ENCODE measurements at regions not wholly inside any gene's neighbourhood (a gene's known extent, or its start where the extent isn't known, plus 50 kb on each side); places are given as distances from the start of the nearest gene placed in this dataset.

GRCh38 chr20:39602649-39603048, 640.5 kb downstream of the DHX35 start:
- H3K4me1 ChIP-seq (ENCODE audit: control insufficient read depth, insufficient read depth, low read length), result no peaks in the 10 kb centered on the region
- H3K9me3 ChIP-seq (ENCODE audit: control insufficient read depth, insufficient read depth, low read length), result no peaks in the 10 kb centered on the region

GRCh38 chr20:39600871-39601270, 638.7 kb downstream of the DHX35 start:
- Histone ChIP-seq H3K9me3 (ENCODE audit: control insufficient read depth, insufficient read depth, low read length) (no peaks in the 10 kb centered on the region), H3K4me3 (ENCODE audit: low read depth, low read length) (no peak overlapping the region), H3K4me1 (ENCODE audit: control insufficient read depth, insufficient read depth, low read length) (no peaks in the 10 kb centered on the region), H3K27me3 (ENCODE audit: control insufficient read depth, insufficient read depth, low read length) (no peaks in the 10 kb centered on the region), H3K36me3 (ENCODE audit: control insufficient read depth, insufficient read depth, low read length) (no peaks in the 10 kb centered on the region), H3K9ac (ENCODE audit: low read depth, low read length) (no peak overlapping the region)

More at GRCh38 chr20:39602649-39603048, 640.5 kb downstream of the DHX35 start:
- H3K9ac ChIP-seq (ENCODE audit: low read depth, low read length), result no peak overlapping the region
- H3K4me3 ChIP-seq (ENCODE audit: low read depth, low read length), result no peak overlapping the region
- H3K36me3 ChIP-seq (ENCODE audit: control insufficient read depth, insufficient read depth, low read length), result no peaks in the 10 kb centered on the region
- H3K27me3 ChIP-seq (ENCODE audit: control insufficient read depth, insufficient read depth, low read length), result no peaks in the 10 kb centered on the region

DNA sequence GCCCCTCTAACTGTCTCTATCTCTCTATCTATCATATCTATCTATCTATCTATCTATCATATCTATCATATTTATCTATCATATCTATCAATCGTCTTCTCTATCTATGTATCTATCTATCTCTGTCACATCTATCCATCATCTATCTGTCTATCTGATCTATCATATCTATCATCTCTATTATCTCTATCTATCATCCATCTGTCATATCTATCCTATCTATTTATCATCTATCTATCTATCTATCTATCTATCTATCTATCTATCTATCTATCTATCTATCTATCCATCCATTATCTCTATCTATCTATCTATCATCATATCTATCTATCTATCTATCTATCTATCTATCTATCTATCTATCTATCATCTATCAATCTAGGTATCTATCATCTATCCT, 638.0 kb downstream of the DHX35 start:
- H3K9me3 ChIP-seq (ENCODE audit: control insufficient read depth, insufficient read depth, low read length), result no peaks in the 10 kb centered on the region
- no peaks in the 10 kb centered on the region for H3K36me3 ChIP-seq (ENCODE audit: control insufficient read depth, insufficient read depth, low read length)
- no peak overlapping the region for H3K9ac ChIP-seq (ENCODE audit: low read depth, low read length)
- no peaks in the 10 kb centered on the region for H3K4me1 ChIP-seq (ENCODE audit: control insufficient read depth, insufficient read depth, low read length)
- H3K27me3 ChIP-seq (ENCODE audit: control insufficient read depth, insufficient read depth, low read length), result no peaks in the 10 kb centered on the region
- no peak overlapping the region for H3K4me3 ChIP-seq (ENCODE audit: low read depth, low read length)

DNA sequence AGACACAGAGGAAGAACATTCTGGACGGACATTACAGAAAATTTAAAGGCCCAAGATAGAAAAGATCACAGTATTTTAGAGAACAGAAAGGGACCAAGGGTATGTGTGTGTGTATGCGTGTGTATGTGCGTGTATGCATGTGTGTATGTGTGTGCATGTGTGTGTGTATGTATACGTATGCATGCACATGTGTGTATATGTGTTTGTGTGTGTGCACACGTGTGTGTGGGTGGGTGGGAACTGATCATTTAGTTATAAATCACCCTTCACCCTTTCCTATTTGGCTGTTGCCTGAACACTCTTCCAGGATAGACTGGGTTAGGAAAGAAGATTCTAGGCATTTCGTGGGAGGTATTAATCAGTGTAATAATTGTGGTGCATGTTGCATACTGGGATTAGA, 634.4 kb downstream of the DHX35 start:
- Histone ChIP-seq H3K4me3 (ENCODE audit: low read depth, low read length) (no peak overlapping the region), H3K27me3 (ENCODE audit: control insufficient read depth, insufficient read depth, low read length) (no peaks in the 10 kb centered on the region), H3K4me1 (ENCODE audit: control insufficient read depth, insufficient read depth, low read length) (no peaks in the 10 kb centered on the region), H3K9me3 (ENCODE audit: control insufficient read depth, insufficient read depth, low read length) (no peaks in the 10 kb centered on the region), H3K36me3 (ENCODE audit: control insufficient read depth, insufficient read depth, low read length) (no peaks in the 10 kb centered on the region), H3K9ac (ENCODE audit: low read depth, low read length) (no peak overlapping the region)

DNA sequence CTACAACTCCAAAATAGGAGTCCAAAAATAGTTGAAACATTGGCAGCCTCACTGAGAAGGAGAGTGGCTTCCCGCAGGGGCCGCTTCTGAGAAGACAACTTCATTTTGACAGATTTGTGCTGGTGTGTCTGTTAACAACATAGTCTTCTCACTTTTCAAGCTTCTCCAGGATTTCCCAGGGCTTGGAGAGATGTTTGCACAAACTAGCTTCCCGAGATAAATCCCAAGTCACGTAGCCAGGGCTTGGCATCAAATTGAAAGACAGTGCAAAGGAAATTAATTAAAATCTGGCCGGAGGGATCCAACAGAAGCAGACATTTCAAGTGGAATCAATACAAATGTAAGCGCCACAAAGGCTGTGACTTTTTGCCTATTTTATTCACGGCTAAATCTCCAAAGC, 630.2 kb downstream of the DHX35 start:
- Histone ChIP-seq H3K36me3 (ENCODE audit: control insufficient read depth, insufficient read depth, low read length) (no peaks in the 10 kb centered on the region), H3K27me3 (ENCODE audit: control insufficient read depth, insufficient read depth, low read length) (no peaks in the 10 kb centered on the region), H3K9me3 (ENCODE audit: control insufficient read depth, insufficient read depth, low read length) (no peaks in the 10 kb centered on the region), H3K4me3 (ENCODE audit: low read depth, low read length) (no peak overlapping the region), H3K9ac (ENCODE audit: low read depth, low read length) (no peak overlapping the region), H3K4me1 (ENCODE audit: control insufficient read depth, insufficient read depth, low read length) (no peaks in the 10 kb centered on the region)

- Histone ChIP-seq H3K36me3 (ENCODE audit: control insufficient read depth, insufficient read depth, low read length) (no peaks in the 10 kb centered on the region), H3K27me3 (ENCODE audit: control insufficient read depth, insufficient read depth, low read length) (no peaks in the 10 kb centered on the region), H3K9me3 (ENCODE audit: control insufficient read depth, insufficient read depth, low read length) (no peaks in the 10 kb centered on the region), H3K9ac (ENCODE audit: low read depth, low read length) (no peak overlapping the region), H3K4me1 (ENCODE audit: control insufficient read depth, insufficient read depth, low read length) (no peaks in the 10 kb centered on the region), H3K4me3 (ENCODE audit: low read depth, low read length) (no peak overlapping the region)
Measured at GRCh38 chr20:39588148-39588757, 626.1 kb downstream of the DHX35 start.

- H3K27me3 ChIP-seq (ENCODE audit: control insufficient read depth, insufficient read depth, low read length), result no peaks in the 10 kb centered on the region
- no peaks in the 10 kb centered on the region for H3K4me1 ChIP-seq (ENCODE audit: control insufficient read depth, insufficient read depth, low read length)
- H3K4me3 ChIP-seq (ENCODE audit: low read depth, low read length), result no peak overlapping the region
- H3K9ac ChIP-seq (ENCODE audit: low read depth, low read length), result no peak overlapping the region
- H3K9me3 ChIP-seq (ENCODE audit: control insufficient read depth, insufficient read depth, low read length), result no peaks in the 10 kb centered on the region
- H3K36me3 ChIP-seq (ENCODE audit: control insufficient read depth, insufficient read depth, low read length), result no peaks in the 10 kb centered on the region
Measured at GRCh38 chr20:39581034-39581433, 618.9 kb downstream of the DHX35 start.

GRCh38 chr20:39576771-39577170, 614.6 kb downstream of the DHX35 start:
- Histone ChIP-seq H3K9me3 (ENCODE audit: control insufficient read depth, insufficient read depth, low read length) (no peaks in the 10 kb centered on the region), H3K9ac (ENCODE audit: low read depth, low read length) (no peak overlapping the region), H3K27me3 (ENCODE audit: control insufficient read depth, insufficient read depth, low read length) (no peaks in the 10 kb centered on the region), H3K4me3 (ENCODE audit: low read depth, low read length) (no peak overlapping the region), H3K36me3 (ENCODE audit: control insufficient read depth, insufficient read depth, low read length) (no peaks in the 10 kb centered on the region), H3K4me1 (ENCODE audit: control insufficient read depth, insufficient read depth, low read length) (no peaks in the 10 kb centered on the region)

DNA sequence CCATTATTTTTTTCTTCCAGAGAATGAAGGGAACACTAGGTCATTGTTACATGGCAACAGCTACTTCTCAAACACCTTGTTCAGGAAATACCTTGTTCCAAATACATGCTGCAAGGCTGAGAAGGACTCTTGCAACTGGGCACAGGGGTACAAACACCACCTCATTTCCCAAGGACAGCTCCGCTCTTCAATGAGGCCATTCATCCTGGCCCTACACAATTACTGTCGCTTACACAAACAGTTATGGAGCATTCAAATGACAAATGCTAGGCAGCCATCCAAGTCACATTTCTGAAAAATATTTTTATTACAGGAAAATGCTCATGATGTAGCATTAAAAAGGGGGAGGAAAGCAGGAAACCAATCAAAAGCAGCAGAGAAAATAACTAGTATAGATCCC, 611.9 kb downstream of the DHX35 start:
- Histone ChIP-seq H3K9ac (ENCODE audit: low read depth, low read length) (no peak overlapping the region), H3K27me3 (ENCODE audit: control insufficient read depth, insufficient read depth, low read length) (no peaks in the 10 kb centered on the region), H3K36me3 (ENCODE audit: control insufficient read depth, insufficient read depth, low read length) (no peaks in the 10 kb centered on the region), H3K4me1 (ENCODE audit: control insufficient read depth, insufficient read depth, low read length) (no peaks in the 10 kb centered on the region), H3K4me3 (ENCODE audit: low read depth, low read length) (no peak overlapping the region), H3K9me3 (ENCODE audit: control insufficient read depth, insufficient read depth, low read length) (no peaks in the 10 kb centered on the region)

DNA sequence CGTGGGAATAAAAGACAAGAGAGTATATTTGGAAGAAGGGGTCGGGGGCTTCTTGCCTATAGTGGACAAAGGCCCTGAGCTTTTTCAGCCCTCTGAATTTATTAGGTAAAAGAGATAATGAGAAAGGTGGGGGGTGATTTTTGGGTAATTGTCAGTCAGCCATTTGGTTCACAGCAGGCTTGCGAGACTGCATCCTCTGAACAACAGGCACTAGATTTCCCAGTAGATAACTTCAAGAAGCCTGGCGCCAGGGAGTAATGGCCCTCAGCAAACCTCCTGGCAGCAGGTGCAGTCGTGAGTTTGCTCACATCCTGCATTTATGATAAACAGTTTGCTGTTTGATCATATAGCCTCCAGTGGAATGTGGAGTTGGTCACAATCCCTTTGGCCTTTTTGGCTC, 609.0 kb downstream of the DHX35 start:
- H3K27me3 ChIP-seq (ENCODE audit: control insufficient read depth, insufficient read depth, low read length), result no peaks in the 10 kb centered on the region
- no peaks in the 10 kb centered on the region for H3K9me3 ChIP-seq (ENCODE audit: control insufficient read depth, insufficient read depth, low read length)
- H3K4me3 ChIP-seq (ENCODE audit: low read depth, low read length), result no peak overlapping the region
- no peaks in the 10 kb centered on the region for H3K36me3 ChIP-seq (ENCODE audit: control insufficient read depth, insufficient read depth, low read length)
- H3K4me1 ChIP-seq (ENCODE audit: control insufficient read depth, insufficient read depth, low read length), result no peaks in the 10 kb centered on the region
- no peak overlapping the region for H3K9ac ChIP-seq (ENCODE audit: low read depth, low read length)

- no peaks in the 10 kb centered on the region for H3K4me1 ChIP-seq (ENCODE audit: control insufficient read depth, insufficient read depth, low read length)
- no peak overlapping the region for H3K4me3 ChIP-seq (ENCODE audit: low read depth, low read length)
- no peaks in the 10 kb centered on the region for H3K9me3 ChIP-seq (ENCODE audit: control insufficient read depth, insufficient read depth, low read length)
- H3K27me3 ChIP-seq (ENCODE audit: control insufficient read depth, insufficient read depth, low read length), result no peaks in the 10 kb centered on the region
- no peaks in the 10 kb centered on the region for H3K36me3 ChIP-seq (ENCODE audit: control insufficient read depth, insufficient read depth, low read length)
- H3K9ac ChIP-seq (ENCODE audit: low read depth, low read length), result no peak overlapping the region
Measured at GRCh38 chr20:39568109-39568508, 606.0 kb downstream of the DHX35 start.

- Histone ChIP-seq H3K36me3 (ENCODE audit: control insufficient read depth, insufficient read depth, low read length) (no peaks in the 10 kb centered on the region), H3K9me3 (ENCODE audit: control insufficient read depth, insufficient read depth, low read length) (no peaks in the 10 kb centered on the region), H3K27me3 (ENCODE audit: control insufficient read depth, insufficient read depth, low read length) (no peaks in the 10 kb centered on the region), H3K4me3 (ENCODE audit: low read depth, low read length) (no peak overlapping the region), H3K4me1 (ENCODE audit: control insufficient read depth, insufficient read depth, low read length) (no peaks in the 10 kb centered on the region), H3K9ac (ENCODE audit: low read depth, low read length) (no peak overlapping the region)
Measured at GRCh38 chr20:39563349-39563748, 601.2 kb downstream of the DHX35 start.
